SU-DHL-6 (cell line): ENCODE measurements at regions not wholly inside any gene's neighbourhood (a gene's known extent, or its start where the extent isn't known, plus 50 kb on each side); places are given as distances from the start of the nearest gene placed in this dataset.

ENCODE experiments used
- EZH2phosphoT487 ChIP-seq: fragments of 200-600 bp; sonication (generic), shearing (Covaris generic); conservative IDR thresholded peaks from 2 replicates; pipeline ENCODE4 v1.6.1; 2018; ENCODE audit warnings: mild to moderate bottlenecking, antibody characterized with exemption, low read length, moderate library complexity, mixed read lengths
- TF ChIP-seq, protein P1 (sequence below): fragments of 200-600 bp; sonication (generic); IDR thresholded peaks from one replicate; pipeline ENCODE4 v1.5.1; 2017; ENCODE audit warnings: antibody characterized with exemption, mild to moderate bottlenecking, low read length, moderate library complexity; ENCODE audit not compliant: insufficient read depth, poor library complexity, severe bottlenecking

DNA sequence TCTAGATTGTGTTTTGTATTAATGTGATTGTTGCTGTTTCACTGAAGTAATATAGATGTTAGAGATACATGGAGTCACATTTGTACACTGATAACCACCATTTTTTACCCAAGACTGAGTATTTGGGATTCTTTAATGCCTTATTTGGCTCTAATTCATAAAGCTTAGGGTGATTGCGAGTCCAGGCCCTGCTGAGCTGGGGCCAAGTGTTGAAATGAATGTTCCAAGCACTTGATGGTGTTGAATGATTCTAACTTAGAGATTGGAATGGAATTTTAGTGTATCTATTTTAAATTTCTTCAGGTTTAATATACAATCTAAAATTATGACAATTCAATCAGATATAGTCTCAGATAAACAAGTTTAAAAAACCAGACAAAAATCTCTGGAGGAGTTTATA is 329.4 kb upstream of the SLC35B3 start:
- no peak for TF ChIP-seq EZH2phosphoT487
- TF ChIP-seq, protein P1, sequence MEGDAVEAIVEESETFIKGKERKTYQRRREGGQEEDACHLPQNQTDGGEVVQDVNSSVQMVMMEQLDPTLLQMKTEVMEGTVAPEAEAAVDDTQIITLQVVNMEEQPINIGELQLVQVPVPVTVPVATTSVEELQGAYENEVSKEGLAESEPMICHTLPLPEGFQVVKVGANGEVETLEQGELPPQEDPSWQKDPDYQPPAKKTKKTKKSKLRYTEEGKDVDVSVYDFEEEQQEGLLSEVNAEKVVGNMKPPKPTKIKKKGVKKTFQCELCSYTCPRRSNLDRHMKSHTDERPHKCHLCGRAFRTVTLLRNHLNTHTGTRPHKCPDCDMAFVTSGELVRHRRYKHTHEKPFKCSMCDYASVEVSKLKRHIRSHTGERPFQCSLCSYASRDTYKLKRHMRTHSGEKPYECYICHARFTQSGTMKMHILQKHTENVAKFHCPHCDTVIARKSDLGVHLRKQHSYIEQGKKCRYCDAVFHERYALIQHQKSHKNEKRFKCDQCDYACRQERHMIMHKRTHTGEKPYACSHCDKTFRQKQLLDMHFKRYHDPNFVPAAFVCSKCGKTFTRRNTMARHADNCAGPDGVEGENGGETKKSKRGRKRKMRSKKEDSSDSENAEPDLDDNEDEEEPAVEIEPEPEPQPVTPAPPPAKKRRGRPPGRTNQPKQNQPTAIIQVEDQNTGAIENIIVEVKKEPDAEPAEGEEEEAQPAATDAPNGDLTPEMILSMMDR, result no peak
